ENCODE measurements at regions not wholly inside any gene's neighbourhood (a gene's known extent, or its start where the extent isn't known, plus 50 kb on each side); places are given as distances from the start of the nearest gene placed in this dataset.

DNA sequence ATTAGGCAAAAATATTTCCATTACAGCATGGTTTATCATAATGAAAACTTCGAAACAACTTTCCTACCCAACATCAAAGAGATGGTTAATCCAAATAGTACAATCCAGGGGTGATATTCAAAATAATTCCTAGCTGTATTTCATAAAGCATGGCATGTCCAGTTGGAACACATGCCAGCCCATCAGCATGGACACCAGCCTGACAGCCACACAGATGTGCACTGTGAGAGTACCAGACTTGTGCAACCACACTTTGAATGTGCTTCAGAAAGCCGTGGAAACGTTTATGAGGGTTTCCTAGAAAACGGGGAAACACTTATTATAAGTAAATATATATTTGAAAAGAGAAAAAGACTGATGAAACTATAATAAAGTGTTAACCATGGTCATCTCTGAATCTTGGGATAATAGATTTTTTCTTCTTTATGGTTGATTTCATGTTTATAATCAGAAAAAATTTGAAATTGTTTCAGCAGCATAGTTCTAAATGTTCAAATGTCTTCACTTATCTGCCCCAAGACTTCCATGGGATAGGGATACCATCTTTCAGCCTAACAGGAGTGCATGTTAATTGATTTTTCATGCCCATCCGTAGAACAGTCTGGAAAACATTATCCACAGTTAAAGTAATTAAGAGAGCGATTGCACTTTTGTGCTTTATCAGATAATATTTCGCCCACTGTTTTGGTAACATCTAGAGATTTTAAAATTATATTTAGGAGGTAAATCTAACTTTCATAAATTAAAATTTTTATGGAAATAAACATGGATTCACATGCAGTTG, 242.6 kb upstream of the IRS2 start:
- TF ChIP-seq POLR2A (IDR thresholded peaks at IDR 0.05) (no peak), POLR2AphosphoS5 (IDR thresholded peaks at IDR 0.05; ENCODE audit: insufficient read depth in 1 of 2, low read depth in 1 of 2) (no peak)

All from vagina (tissue), 2 donors.